T-helper 9 cell (primary cell): ENCODE measurements at regions not wholly inside any gene's neighbourhood (a gene's known extent, or its start where the extent isn't known, plus 50 kb on each side); places are given as distances from the start of the nearest gene placed in this dataset.
"Not testable (repeated sequence)": the region's sequence is repeated elsewhere in the genome, so short reads cannot be mapped to it uniquely, and the experiment has no call there.

ENCODE experiments used
- DNase-seq: peaks from one replicate; pipeline ENCODE4 v3.0.0-alpha.2; 2020

GRCh38 chr5:173667702-173668101 lies 51.3 kb upstream of the BOD1 start:
- no peak for DNase-seq

GRCh38 chr5:173668245-173668800 lies 51.9 kb upstream of the BOD1 start:
- DNase-seq, result no peak

- DNase-seq, result no peak
These were observed 52.5 kb upstream of the BOD1 start for GRCh38 chr5:173668910-173669309.

- no peak for DNase-seq
These were observed 53.0 kb upstream of the BOD1 start for GRCh38 chr5:173669483-173669882.

- no peak for DNase-seq
These were observed 53.7 kb upstream of the BOD1 start for GRCh38 chr5:173670130-173670651.

- DNase-seq, result no peak
These were observed 54.3 kb upstream of the BOD1 start for GRCh38 chr5:173670791-173671120.

GRCh38 chr5:173671121-173671949 lies 54.9 kb upstream of the BOD1 start:
- DNase-seq, result no peak

GRCh38 chr5:173672166-173672565 lies 55.7 kb upstream of the BOD1 start:
- no peak for DNase-seq

- no peak for DNase-seq
These were observed 56.4 kb upstream of the BOD1 start for GRCh38 chr5:173672891-173673290.

- DNase-seq, result no peak
These were observed 57.0 kb upstream of the BOD1 start for GRCh38 chr5:173673295-173674101.

GRCh38 chr5:173675287-173675996 lies 59.0 kb upstream of the BOD1 start:
- DNase-seq, result no peak

- no peak for DNase-seq
These were observed 59.9 kb upstream of the BOD1 start for GRCh38 chr5:173676375-173676774.

GRCh38 chr5:173677125-173677672 lies 60.7 kb upstream of the BOD1 start:
- no peak for DNase-seq

GRCh38 chr5:173679909-173680630 lies 63.6 kb upstream of the BOD1 start:
- DNase-seq, result no peak

- DNase-seq, result no peak
These were observed 64.3 kb upstream of the BOD1 start for GRCh38 chr5:173680660-173681242.

- no peak for DNase-seq
These were observed 65.9 kb upstream of the BOD1 start for GRCh38 chr5:173682313-173682712.

GRCh38 chr5:173684535-173684934 lies 68.1 kb upstream of the BOD1 start:
- DNase-seq, result not testable (repeated sequence)

GRCh38 chr5:173686950-173687349 lies 70.5 kb upstream of the BOD1 start:
- DNase-seq, result no peak

- DNase-seq, result no peak
These were observed 72.3 kb upstream of the BOD1 start for GRCh38 chr5:173688703-173689102.

GRCh38 chr5:173689171-173689736 lies 72.8 kb upstream of the BOD1 start:
- DNase-seq, result no peak

- no peak for DNase-seq
These were observed 73.4 kb upstream of the BOD1 start for GRCh38 chr5:173689737-173690360.
